ENCODE measurements at regions not wholly inside any gene's neighbourhood (a gene's known extent, or its start where the extent isn't known, plus 50 kb on each side); places are given as distances from the start of the nearest gene placed in this dataset.

DNA sequence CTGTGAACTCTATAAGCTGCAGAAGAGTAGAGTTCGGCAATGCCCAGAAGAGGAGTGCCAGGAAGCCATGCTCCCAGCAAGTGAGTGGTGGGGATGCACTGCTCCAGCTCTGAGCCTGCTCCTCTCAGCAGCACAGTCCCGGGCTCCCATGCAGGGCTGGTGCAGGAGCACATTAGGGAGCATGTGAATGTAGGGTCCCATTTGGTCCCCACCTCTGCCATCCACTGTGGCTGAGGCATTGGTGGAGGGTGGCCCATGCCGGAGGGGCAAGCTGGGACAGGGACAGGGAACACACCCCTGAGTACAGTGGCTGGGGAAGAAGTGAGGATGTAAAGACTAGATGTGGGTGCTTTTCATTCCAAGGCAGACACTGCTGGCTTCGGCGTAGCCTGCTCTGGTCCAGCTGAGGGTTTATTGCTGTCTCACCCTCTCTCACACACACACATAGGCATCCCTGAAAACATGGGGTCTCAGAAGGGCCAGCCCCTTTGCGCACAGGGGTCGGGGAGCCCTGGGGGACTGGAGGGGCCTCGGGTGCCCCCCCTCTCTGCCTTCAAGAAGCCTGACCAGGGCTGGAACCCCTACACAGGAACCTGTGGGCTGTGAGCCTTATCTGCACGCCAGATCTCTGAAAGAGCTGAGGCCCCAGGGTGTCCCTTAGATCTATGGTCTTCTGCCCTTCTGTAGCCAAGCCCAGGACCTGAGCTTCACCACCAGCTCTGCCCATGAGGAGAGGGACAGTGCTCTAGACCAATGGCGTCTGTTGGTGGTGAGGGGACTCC is 341.0 kb downstream of the TCERG1L start:
- H3K27me3 ChIP-seq (ENCODE audit: control insufficient read depth, insufficient read depth, low read length), result no peaks in the 10 kb centered on the region
- no peaks in the 10 kb centered on the region for H3K9me3 ChIP-seq (ENCODE audit: control insufficient read depth in 2 of 3, insufficient read depth in 1 of 3, low read length in 3 of 3)
- no peak overlapping the region for H3K9ac ChIP-seq (ENCODE audit: low read length in 3 of 3)
- no peak overlapping the region for H3K27ac ChIP-seq (ENCODE audit: low read depth in 2 of 2, low read length in 2 of 2)
- H3K36me3 ChIP-seq (ENCODE audit: control insufficient read depth in 2 of 3, insufficient read depth in 3 of 3, low read length in 3 of 3), result no peaks in the 10 kb centered on the region
- no peak overlapping the region for H3K4me3 ChIP-seq (ENCODE audit: low read length in 3 of 3)
- TF ChIP-seq, protein P1, sequence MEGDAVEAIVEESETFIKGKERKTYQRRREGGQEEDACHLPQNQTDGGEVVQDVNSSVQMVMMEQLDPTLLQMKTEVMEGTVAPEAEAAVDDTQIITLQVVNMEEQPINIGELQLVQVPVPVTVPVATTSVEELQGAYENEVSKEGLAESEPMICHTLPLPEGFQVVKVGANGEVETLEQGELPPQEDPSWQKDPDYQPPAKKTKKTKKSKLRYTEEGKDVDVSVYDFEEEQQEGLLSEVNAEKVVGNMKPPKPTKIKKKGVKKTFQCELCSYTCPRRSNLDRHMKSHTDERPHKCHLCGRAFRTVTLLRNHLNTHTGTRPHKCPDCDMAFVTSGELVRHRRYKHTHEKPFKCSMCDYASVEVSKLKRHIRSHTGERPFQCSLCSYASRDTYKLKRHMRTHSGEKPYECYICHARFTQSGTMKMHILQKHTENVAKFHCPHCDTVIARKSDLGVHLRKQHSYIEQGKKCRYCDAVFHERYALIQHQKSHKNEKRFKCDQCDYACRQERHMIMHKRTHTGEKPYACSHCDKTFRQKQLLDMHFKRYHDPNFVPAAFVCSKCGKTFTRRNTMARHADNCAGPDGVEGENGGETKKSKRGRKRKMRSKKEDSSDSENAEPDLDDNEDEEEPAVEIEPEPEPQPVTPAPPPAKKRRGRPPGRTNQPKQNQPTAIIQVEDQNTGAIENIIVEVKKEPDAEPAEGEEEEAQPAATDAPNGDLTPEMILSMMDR (IDR thresholded peaks at IDR 0.05; ENCODE audit: borderline replicate concordance, extremely low read depth, insufficient read depth), result no peak
- no peak for FAIRE-seq
- no peak for DNase-seq
- no peaks in the 10 kb centered on the region for H3K4me1 ChIP-seq (ENCODE audit: control insufficient read depth in 2 of 3, insufficient read depth in 2 of 3, low read depth in 1 of 3, low read length in 3 of 3)
- intact Hi-C loops (cut with DNase I), result no loop called here

DNA sequence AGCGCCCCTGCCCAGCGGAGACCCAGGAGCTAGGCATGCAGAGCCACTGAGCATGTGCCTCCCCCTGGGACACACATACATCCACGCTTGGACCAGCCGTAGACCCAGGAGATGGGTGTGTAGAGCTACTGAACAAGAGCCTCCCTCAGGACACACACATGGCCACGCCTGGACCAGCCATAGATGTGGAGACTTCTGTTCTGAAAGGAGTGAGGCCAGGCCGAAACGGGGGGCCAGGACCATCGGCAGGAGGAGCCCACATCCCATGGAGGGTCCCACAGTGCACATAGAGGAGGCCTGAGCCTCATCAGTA is 340.4 kb downstream of the TCERG1L start:
- DNase-seq (no peak), FAIRE-seq (no peak)
- H3K36me3 ChIP-seq (ENCODE audit: control insufficient read depth in 2 of 3, insufficient read depth in 3 of 3, low read length in 3 of 3), result no peaks in the 10 kb centered on the region
- H3K4me3 ChIP-seq (ENCODE audit: low read length in 3 of 3), result no peak overlapping the region
- H3K27ac ChIP-seq (ENCODE audit: low read depth in 2 of 2, low read length in 2 of 2), result no peak overlapping the region
- H3K4me1 ChIP-seq (ENCODE audit: control insufficient read depth in 2 of 3, insufficient read depth in 2 of 3, low read depth in 1 of 3, low read length in 3 of 3), result no peaks in the 10 kb centered on the region
- TF ChIP-seq, protein P1 (IDR thresholded peaks at IDR 0.05; ENCODE audit: borderline replicate concordance, extremely low read depth, insufficient read depth), result no peak
- no peaks in the 10 kb centered on the region for H3K27me3 ChIP-seq (ENCODE audit: control insufficient read depth, insufficient read depth, low read length)
- no peak overlapping the region for H3K9ac ChIP-seq (ENCODE audit: low read length in 3 of 3)
- no peaks in the 10 kb centered on the region for H3K9me3 ChIP-seq (ENCODE audit: control insufficient read depth in 2 of 3, insufficient read depth in 1 of 3, low read length in 3 of 3)
- intact Hi-C loops (cut with DNase I), result no loop called here

DNA sequence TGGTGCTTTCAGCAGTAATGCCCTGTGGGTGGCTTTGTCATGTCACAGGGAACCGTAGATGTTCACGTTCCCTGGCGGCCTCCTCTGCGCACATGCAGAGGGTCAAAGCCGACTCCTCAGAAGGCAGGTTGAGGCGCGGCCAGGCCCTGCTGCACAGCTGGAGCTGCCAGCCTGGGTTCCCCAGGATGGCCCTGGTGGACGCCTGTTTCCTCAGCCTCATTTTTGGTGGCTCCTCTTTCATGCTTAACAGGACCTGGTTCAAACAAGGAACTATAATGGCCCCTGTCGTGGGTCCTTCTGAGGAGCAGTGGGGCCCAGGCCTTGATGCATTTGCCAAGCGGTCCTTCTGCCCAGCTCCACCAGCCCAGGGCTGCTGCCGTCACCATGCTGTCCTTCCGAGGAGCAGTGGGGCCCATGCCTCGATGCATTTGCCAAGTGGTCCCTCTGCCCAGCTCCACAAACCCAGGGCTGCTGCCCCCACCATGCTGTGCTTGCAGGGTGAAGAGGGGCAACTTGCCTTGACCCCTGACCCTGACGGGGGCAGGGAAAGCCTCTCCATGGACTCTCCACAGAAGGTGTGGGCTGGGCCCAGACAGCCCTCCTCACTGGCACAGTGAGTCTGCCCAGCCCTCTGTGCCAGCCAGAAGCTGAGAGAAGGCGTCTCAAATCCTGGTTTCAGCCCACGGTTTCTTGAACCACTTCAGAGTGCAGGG is 338.2 kb downstream of the TCERG1L start:
- Histone ChIP-seq H3K9me3 (ENCODE audit: control insufficient read depth in 2 of 3, insufficient read depth in 1 of 3, low read length in 3 of 3) (no peaks in the 10 kb centered on the region), H3K36me3 (ENCODE audit: control insufficient read depth in 2 of 3, insufficient read depth in 3 of 3, low read length in 3 of 3) (no peaks in the 10 kb centered on the region), H3K27me3 (ENCODE audit: control insufficient read depth, insufficient read depth, low read length) (no peaks in the 10 kb centered on the region), H3K9ac (ENCODE audit: low read length in 3 of 3) (no peak overlapping the region), H3K27ac (ENCODE audit: low read depth in 2 of 2, low read length in 2 of 2) (no peak overlapping the region), H3K4me3 (ENCODE audit: low read length in 3 of 3) (no peak overlapping the region), H3K4me1 (ENCODE audit: control insufficient read depth in 2 of 3, insufficient read depth in 2 of 3, low read depth in 1 of 3, low read length in 3 of 3) (no peaks in the 10 kb centered on the region)
- no peak for DNase-seq
- intact Hi-C loops (cut with DNase I), result no loop called here
- FAIRE-seq, result no peak
- TF ChIP-seq, protein P1 (IDR thresholded peaks at IDR 0.05; ENCODE audit: borderline replicate concordance, extremely low read depth, insufficient read depth), result no peak
